Gastrocnemius medialis (tissue), 4 donors: ENCODE measurements at regions not wholly inside any gene's neighbourhood (a gene's known extent, or its start where the extent isn't known, plus 50 kb on each side); places are given as distances from the start of the nearest gene placed in this dataset.

Experiments
- ATAC-seq, 2 donors: fragments of 150-250 bp; one replicate each; pipeline ENCODE4 v1.9.1; 2016
- DNase-seq, 2 donors: peaks; one replicate each; pipeline ENCODE4 v3.0.0-alpha.2; 2019
- H3K27ac ChIP-seq, 4 donors: fragments of 200-600 bp; sonication (generic); 1 replicate in 1 of 4; 2 replicates in 3 of 4; pipeline ENCODE4 v1.5.1; 2016 to 2018; ENCODE audit warnings: mild to moderate bottlenecking in 2 of 4, moderate library complexity in 1 of 4
- H3K27me3 ChIP-seq, 3 donors: fragments of 200-600 bp; sonication (generic) in 2 of 3; 1 replicate in 1 of 3; 2 replicates in 2 of 3; pipeline versions ENCODE4 v1.5.1 to v1.6.0; 2016 to 2019; ENCODE audit warnings: mild to moderate bottlenecking in 1 of 3, moderate library complexity in 1 of 3
- H3K36me3 ChIP-seq, 2 donors: fragments of 200-600 bp; sonication (generic) in 1 of 2; one replicate each; pipeline ENCODE4 v1.5.1; 2017 to 2018
- H3K4me1 ChIP-seq, 2 donors: fragments of 200-600 bp; sonication (generic) in 1 of 2; one replicate each; pipeline ENCODE4 v1.5.1; 2016 to 2017; ENCODE audit warnings: mild to moderate bottlenecking in 2 of 2
- H3K4me3 ChIP-seq, 4 donors: fragments of 200-600 bp; sonication (generic) in 3 of 4; 1 replicate in 1 of 4; 2 replicates in 3 of 4; pipeline ENCODE4 v1.5.1; 2016 to 2019; ENCODE audit warnings: mild to moderate bottlenecking in 2 of 4
- H3K9me3 ChIP-seq, 3 donors: fragments of 200-600 bp; sonication (generic) in 2 of 3; 1 replicate in 1 of 3; 2 replicates in 2 of 3; pipeline ENCODE4 v1.5.1; 2016 to 2019
- CTCF ChIP-seq, 5 experiments: fragments of 450-650 bp in 3 of 5; fragments of 200-600 bp in 2 of 5; sonication (generic) in 2 of 5; IDR thresholded peaks in 4 of 5; conservative IDR thresholded peaks in 1 of 5; 1 replicate in 4 of 5; 2 replicates in 1 of 5; pipeline ENCODE4 v1.5.1; 2016 to 2019; ENCODE audit warnings: antibody characterized with exemption in 5 of 5, mild to moderate bottlenecking in 3 of 5, moderate library complexity in 3 of 5
- POLR2A ChIP-seq, 2 donors: fragments of 450-650 bp; IDR thresholded peaks; one replicate each; pipeline ENCODE4 v1.6.1; 2017; ENCODE audit warnings: antibody characterized with exemption in 2 of 2, mild to moderate bottlenecking in 2 of 2, moderate library complexity in 2 of 2
- in situ Hi-C, 4 donors: fragments of 200-750 bp; cut with MboI; loops; one replicate each; pipeline versions ENCODE4 v1.15.0 to v1.8.0; 2017; ENCODE audit warnings: low sequenced_read_pairs in 4 of 4
- intact Hi-C: fragments of 100-400 bp; cut with DNase I; formaldehyde crosslinking; loops from one replicate; pipeline ENCODE4 v1.15.1; 2023; ENCODE audit warnings: low total_unique reads

- Histone ChIP-seq H3K27me3 (no peaks in the 10 kb centered on the region), H3K36me3 (no peaks in the 10 kb centered on the region), H3K9me3 (no peaks in the 10 kb centered on the region), H3K27ac (no peak overlapping the region), H3K4me1 (no peaks in the 10 kb centered on the region), H3K4me3 (no peak overlapping the region)
- TF ChIP-seq CTCF (IDR thresholded peaks at IDR 0.05 in 4 of 5, conservative IDR thresholded peaks at IDR 0.05 in 1 of 5) (no peak), POLR2A (IDR thresholded peaks at IDR 0.05) (no peak)
- intact Hi-C loops (no loop called here), in situ Hi-C loops (no loop called here)
- ATAC-seq = no peak
- no peak for DNase-seq
Observed at GRCh38 chr2:121869363-121869762, 113.9 kb downstream of the TSN start.

- intact Hi-C loops = no loop called here
- DNase-seq = no peak
- Histone ChIP-seq H3K27ac (no peak overlapping the region), H3K9me3 (no peaks in the 10 kb centered on the region), H3K4me1 (no peaks in the 10 kb centered on the region), H3K36me3 (no peaks in the 10 kb centered on the region), H3K4me3 (no peak overlapping the region), H3K27me3 (no peaks in the 10 kb centered on the region)
- no peak for ATAC-seq
- no peak for TF ChIP-seq POLR2A (IDR thresholded peaks at IDR 0.05)
- TF ChIP-seq CTCF (IDR thresholded peaks at IDR 0.05 in 4 of 5, conservative IDR thresholded peaks at IDR 0.05 in 1 of 5) = no peak
- in situ Hi-C loops = no loop called here
Observed at GRCh38 chr2:121869873-121870272, 114.4 kb downstream of the TSN start.

GRCh38 chr2:121872651-121873050 is 117.2 kb downstream of the TSN start:
- in situ Hi-C loops (no loop called here), intact Hi-C loops (no loop called here)

GRCh38 chr2:121873864-121874263 is 118.4 kb downstream of the TSN start:
- TF ChIP-seq CTCF (IDR thresholded peaks at IDR 0.05 in 4 of 5, conservative IDR thresholded peaks at IDR 0.05 in 1 of 5) = no peak
- no peak for TF ChIP-seq POLR2A (IDR thresholded peaks at IDR 0.05)
- Histone ChIP-seq H3K4me1 (no peaks in the 10 kb centered on the region), H3K27ac (no peak overlapping the region), H3K36me3 (no peaks in the 10 kb centered on the region), H3K27me3 (no peaks in the 10 kb centered on the region), H3K9me3 (no peaks in the 10 kb centered on the region), H3K4me3 (no peak overlapping the region)
- ATAC-seq (no peak), DNase-seq (no peak)
- in situ Hi-C loops (no loop called here), intact Hi-C loops (no loop called here)

More at GRCh38 chr2:121872651-121873050, 117.2 kb downstream of the TSN start:
- no peak overlapping the region for H3K27ac ChIP-seq
- TF ChIP-seq CTCF (IDR thresholded peaks at IDR 0.05 in 4 of 5, conservative IDR thresholded peaks at IDR 0.05 in 1 of 5) = no peak
- no peak for TF ChIP-seq POLR2A (IDR thresholded peaks at IDR 0.05)
- no peaks in the 10 kb centered on the region for H3K27me3 ChIP-seq
- DNase-seq = no peak
- H3K9me3 ChIP-seq = no peaks in the 10 kb centered on the region
- no peak for ATAC-seq
- H3K4me1 ChIP-seq = no peaks in the 10 kb centered on the region
- no peak overlapping the region for H3K4me3 ChIP-seq
- no peaks in the 10 kb centered on the region for H3K36me3 ChIP-seq

GRCh38 chr2:121875585-121876185 is 120.2 kb downstream of the TSN start:
- intact Hi-C loops = no loop called here
- H3K4me3 ChIP-seq = no peak overlapping the region
- DNase-seq (no peak), ATAC-seq (no peak)
- no peaks in the 10 kb centered on the region for H3K4me1 ChIP-seq
- no peaks in the 10 kb centered on the region for H3K9me3 ChIP-seq
- H3K36me3 ChIP-seq = no peaks in the 10 kb centered on the region
- in situ Hi-C loops = no loop called here
- H3K27me3 ChIP-seq = no peaks in the 10 kb centered on the region
- H3K27ac ChIP-seq = no peak overlapping the region
- TF ChIP-seq POLR2A (IDR thresholded peaks at IDR 0.05) (no peak), CTCF (IDR thresholded peaks at IDR 0.05 in 4 of 5, conservative IDR thresholded peaks at IDR 0.05 in 1 of 5) (no peak)
